ENCODE measurements at regions not wholly inside any gene's neighbourhood (a gene's known extent, or its start where the extent isn't known, plus 50 kb on each side); places are given as distances from the start of the nearest gene placed in this dataset.
"Not testable (repeated sequence)": the region's sequence is repeated elsewhere in the genome, so short reads cannot be mapped to it uniquely, and the experiment has no call there.

- TF ChIP-seq, protein P1, sequence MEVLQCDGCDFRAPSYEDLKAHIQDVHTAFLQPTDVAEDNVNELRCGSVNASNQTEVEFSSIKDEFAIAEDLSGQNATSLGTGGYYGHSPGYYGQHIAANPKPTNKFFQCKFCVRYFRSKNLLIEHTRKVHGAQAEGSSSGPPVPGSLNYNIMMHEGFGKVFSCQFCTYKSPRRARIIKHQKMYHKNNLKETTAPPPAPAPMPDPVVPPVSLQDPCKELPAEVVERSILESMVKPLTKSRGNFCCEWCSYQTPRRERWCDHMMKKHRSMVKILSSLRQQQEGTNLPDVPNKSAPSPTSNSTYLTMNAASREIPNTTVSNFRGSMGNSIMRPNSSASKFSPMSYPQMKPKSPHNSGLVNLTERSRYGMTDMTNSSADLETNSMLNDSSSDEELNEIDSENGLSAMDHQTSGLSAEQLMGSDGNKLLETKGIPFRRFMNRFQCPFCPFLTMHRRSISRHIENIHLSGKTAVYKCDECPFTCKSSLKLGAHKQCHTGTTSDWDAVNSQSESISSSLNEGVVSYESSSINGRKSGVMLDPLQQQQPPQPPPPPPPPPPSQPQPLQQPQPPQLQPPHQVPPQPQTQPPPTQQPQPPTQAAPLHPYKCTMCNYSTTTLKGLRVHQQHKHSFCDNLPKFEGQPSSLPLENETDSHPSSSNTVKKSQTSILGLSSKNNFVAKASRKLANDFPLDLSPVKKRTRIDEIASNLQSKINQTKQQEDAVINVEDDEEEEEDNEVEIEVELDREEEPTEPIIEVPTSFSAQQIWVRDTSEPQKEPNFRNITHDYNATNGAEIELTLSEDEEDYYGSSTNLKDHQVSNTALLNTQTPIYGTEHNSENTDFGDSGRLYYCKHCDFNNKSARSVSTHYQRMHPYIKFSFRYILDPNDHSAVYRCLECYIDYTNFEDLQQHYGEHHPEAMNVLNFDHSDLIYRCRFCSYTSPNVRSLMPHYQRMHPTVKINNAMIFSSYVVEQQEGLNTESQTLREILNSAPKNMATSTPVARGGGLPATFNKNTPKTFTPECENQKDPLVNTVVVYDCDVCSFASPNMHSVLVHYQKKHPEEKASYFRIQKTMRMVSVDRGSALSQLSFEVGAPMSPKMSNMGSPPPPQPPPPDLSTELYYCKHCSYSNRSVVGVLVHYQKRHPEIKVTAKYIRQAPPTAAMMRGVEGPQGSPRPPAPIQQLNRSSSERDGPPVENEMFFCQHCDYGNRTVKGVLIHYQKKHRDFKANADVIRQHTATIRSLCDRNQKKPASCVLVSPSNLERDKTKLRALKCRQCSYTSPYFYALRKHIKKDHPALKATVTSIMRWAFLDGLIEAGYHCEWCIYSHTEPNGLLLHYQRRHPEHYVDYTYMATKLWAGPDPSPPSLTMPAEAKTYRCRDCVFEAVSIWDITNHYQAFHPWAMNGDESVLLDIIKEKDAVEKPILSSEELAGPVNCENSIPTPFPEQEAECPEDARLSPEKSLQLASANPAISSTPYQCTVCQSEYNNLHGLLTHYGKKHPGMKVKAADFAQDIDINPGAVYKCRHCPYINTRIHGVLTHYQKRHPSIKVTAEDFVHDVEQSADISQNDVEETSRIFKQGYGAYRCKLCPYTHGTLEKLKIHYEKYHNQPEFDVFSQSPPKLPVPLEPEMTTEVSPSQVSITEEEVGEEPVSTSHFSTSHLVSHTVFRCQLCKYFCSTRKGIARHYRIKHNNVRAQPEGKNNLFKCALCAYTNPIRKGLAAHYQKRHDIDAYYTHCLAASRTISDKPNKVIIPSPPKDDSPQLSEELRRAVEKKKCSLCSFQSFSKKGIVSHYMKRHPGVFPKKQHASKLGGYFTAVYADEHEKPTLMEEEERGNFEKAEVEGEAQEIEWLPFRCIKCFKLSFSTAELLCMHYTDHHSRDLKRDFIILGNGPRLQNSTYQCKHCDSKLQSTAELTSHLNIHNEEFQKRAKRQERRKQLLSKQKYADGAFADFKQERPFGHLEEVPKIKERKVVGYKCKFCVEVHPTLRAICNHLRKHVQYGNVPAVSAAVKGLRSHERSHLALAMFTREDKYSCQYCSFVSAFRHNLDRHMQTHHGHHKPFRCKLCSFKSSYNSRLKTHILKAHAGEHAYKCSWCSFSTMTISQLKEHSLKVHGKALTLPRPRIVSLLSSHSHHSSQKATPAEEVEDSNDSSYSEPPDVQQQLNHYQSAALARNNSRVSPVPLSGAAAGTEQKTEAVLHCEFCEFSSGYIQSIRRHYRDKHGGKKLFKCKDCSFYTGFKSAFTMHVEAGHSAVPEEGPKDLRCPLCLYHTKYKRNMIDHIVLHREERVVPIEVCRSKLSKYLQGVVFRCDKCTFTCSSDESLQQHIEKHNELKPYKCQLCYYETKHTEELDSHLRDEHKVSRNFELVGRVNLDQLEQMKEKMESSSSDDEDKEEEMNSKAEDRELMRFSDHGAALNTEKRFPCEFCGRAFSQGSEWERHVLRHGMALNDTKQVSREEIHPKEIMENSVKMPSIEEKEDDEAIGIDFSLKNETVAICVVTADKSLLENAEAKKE (CRISPR knock-in tag; IDR thresholded peaks at IDR 0.05): no peak
Measured at GRCh38 chr4:101697266-101697665, 93.3 kb upstream of the BANK1 start (continued).

- DNase-seq (ENCODE audit: low spot score): no peak
- Histone ChIP-seq H3K4me3 (no peak overlapping the region), H3F3A (replicated peaks; ENCODE audit: low read depth) (no peaks in the 10 kb centered on the region), H3K4me2 (no peak overlapping the region), H3K27me3 (ENCODE audit: insufficient read depth) (no peaks in the 10 kb centered on the region), H3K36me3 (ENCODE audit: insufficient read depth) (no peaks in the 10 kb centered on the region), H3K9me2 (ENCODE audit: insufficient read depth) (no peaks in the 10 kb centered on the region), H3K27ac (ENCODE audit: low read depth) (no peak overlapping the region), H2AFZ (0 out of 2 replicates have a peak overlapping the region, but pooled peaks have one; percentile 40), H4K20me1 (replicated peaks; ENCODE audit: insufficient read depth) (no peaks in the 10 kb centered on the region), H3K79me2 (replicated peaks; ENCODE audit: insufficient read depth) (no peaks in the 10 kb centered on the region), H3K4me1 (ENCODE audit: insufficient read depth) (no peaks in the 10 kb centered on the region)
- Mint-ChIP-seq H3K4me1 (peaks cover 8% of the 10 kb centered on the region), H3K36me3 (ENCODE audit: low read depth) (no peaks in the 10 kb centered on the region), H3K27ac (no peak overlapping the region), H3K9me3 (no peaks in the 10 kb centered on the region), H3K27me3 (ENCODE audit: insufficient read depth, low read depth, poor library complexity) (peaks cover 6% of the 10 kb centered on the region), H3K4me3 (no peak overlapping the region)
- ATAC-seq: no peak
- no peak for TF ChIP-seq ZNF114 (CRISPR knock-in tag; IDR thresholded peaks at IDR 0.05)
Measured at GRCh38 chr4:101696276-101697010, 94.1 kb upstream of the BANK1 start.

DNA sequence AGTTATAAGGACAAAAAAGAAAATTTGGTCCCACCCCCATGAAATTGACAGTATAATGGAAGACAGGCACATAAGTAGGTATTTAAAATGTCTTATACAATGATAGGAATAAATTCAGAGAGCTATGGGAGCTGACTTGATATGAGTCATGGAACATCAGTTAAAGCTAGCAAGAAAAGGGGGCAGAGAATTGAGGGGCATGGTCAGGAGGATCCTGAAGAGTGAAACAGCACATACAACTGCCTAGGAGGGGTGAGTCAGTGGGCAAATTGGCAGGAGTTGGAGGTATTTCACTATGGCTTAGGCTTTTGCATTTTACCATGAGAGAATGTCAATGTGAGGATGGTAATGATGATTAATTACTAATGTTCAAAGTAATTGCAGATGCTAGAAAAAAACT lies 95.4 kb upstream of the BANK1 start:
- Mint-ChIP-seq H3K4me1 (peaks cover 8% of the 10 kb centered on the region), H3K27ac (no peak overlapping the region), H3K4me3 (no peak overlapping the region), H3K36me3 (ENCODE audit: low read depth) (no peaks in the 10 kb centered on the region), H3K9me3 (no peaks in the 10 kb centered on the region), H3K27me3 (ENCODE audit: insufficient read depth, low read depth, poor library complexity) (peaks cover 6% of the 10 kb centered on the region)
- no peak for TF ChIP-seq CREB1 (CRISPR knock-in tag; IDR thresholded peaks at IDR 0.05; ENCODE audit: low read depth)
- H3K4me2 ChIP-seq: no peak overlapping the region
- H4K20me1 ChIP-seq (replicated peaks; ENCODE audit: insufficient read depth): no peaks in the 10 kb centered on the region
- H3K4me3 ChIP-seq: no peak overlapping the region
- no peaks in the 10 kb centered on the region for H3F3A ChIP-seq (replicated peaks; ENCODE audit: low read depth)
- no peaks in the 10 kb centered on the region for H3K4me1 ChIP-seq (ENCODE audit: insufficient read depth)
- H3K36me3 ChIP-seq (ENCODE audit: insufficient read depth): no peaks in the 10 kb centered on the region
- H3K27me3 ChIP-seq (ENCODE audit: insufficient read depth): no peaks in the 10 kb centered on the region
- H3K27ac ChIP-seq (ENCODE audit: low read depth): no peak overlapping the region
- DNase-seq (ENCODE audit: low spot score) (no peak), ATAC-seq (no peak)
- no peaks in the 10 kb centered on the region for H3K79me2 ChIP-seq (replicated peaks; ENCODE audit: insufficient read depth)
- H3K9me2 ChIP-seq (ENCODE audit: insufficient read depth): no peaks in the 10 kb centered on the region
- no peak overlapping the region for H2AFZ ChIP-seq

DNA sequence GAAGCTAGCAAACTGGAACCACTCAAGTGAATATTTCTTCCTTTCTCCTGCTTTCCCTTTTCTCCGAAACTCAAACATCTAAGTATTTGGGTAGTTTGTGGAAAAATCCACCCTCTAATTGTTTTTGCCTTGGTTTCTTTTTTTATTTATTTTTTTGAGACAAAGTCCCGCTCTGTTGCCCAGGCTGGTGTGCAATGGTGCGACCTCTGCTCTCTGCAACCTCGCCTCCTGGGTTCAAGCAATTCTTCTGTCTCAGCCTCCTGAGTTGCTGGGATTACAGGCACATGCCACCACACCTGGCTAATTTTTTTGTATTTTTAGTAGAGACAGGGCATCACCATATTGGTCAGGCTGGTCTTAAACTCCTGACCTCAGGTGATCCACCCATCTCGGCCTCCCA lies 96.1 kb upstream of the BANK1 start:
- H3K9me3 Mint-ChIP-seq; H3K4me1 ChIP-seq (ENCODE audit: insufficient read depth); DNase-seq (ENCODE audit: low spot score); H3K9me2 ChIP-seq (ENCODE audit: insufficient read depth); H3K27ac Mint-ChIP-seq; H3K27me3 ChIP-seq (ENCODE audit: insufficient read depth); H3K36me3 ChIP-seq (ENCODE audit: insufficient read depth); H3K4me3 ChIP-seq; H3K4me1 Mint-ChIP-seq; H3K36me3 Mint-ChIP-seq (ENCODE audit: low read depth); H3K4me3 Mint-ChIP-seq; H3F3A ChIP-seq (replicated peaks; ENCODE audit: low read depth); H3K27me3 Mint-ChIP-seq (ENCODE audit: insufficient read depth, low read depth, poor library complexity); H2AFZ ChIP-seq; H4K20me1 ChIP-seq (replicated peaks; ENCODE audit: insufficient read depth); H3K4me2 ChIP-seq; H3K27ac ChIP-seq (ENCODE audit: low read depth); ATAC-seq; H3K79me2 ChIP-seq (replicated peaks; ENCODE audit: insufficient read depth): not testable (repeated sequence)

All from GM23338 (cell line).